Keratinocyte (primary cell): ENCODE measurements at regions not wholly inside any gene's neighbourhood (a gene's known extent, or its start where the extent isn't known, plus 50 kb on each side); places are given as distances from the start of the nearest gene placed in this dataset.

ENCODE experiments used
- CTCF ChIP-seq, 3 experiments: IDR thresholded peaks in 1 of 3; conservative IDR thresholded peaks in 1 of 3; optimal IDR thresholded peaks in 1 of 3; 2 replicates in 2 of 3; 3 replicates in 1 of 3; pipeline versions ENCODE3 to v1.5.1; 2011; ENCODE audit warnings: low read length in 3 of 3, mild to moderate bottlenecking in 3 of 3, moderate library complexity in 2 of 3, control low read depth in 1 of 3, inconsistent platforms in 1 of 3; ENCODE audit not compliant: insufficient read depth in 2 of 3; ENCODE audit errors: extremely low read depth in 1 of 3
- EZH2 ChIP-seq: IDR thresholded peaks from one replicate; pipeline ENCODE4 v1.6.1; 2012; ENCODE audit warnings: inconsistent platforms, mild to moderate bottlenecking, low read length, moderate library complexity

- TF ChIP-seq CTCF (optimal IDR thresholded peaks at IDR 0.05 in 1 of 3, IDR thresholded peaks at IDR 0.05 in 1 of 3, conservative IDR thresholded peaks at IDR 0.05 in 1 of 3; ENCODE audit: extremely low read depth in 1 of 3, insufficient read depth in 2 of 3, low read length in 3 of 3): no peak
- TF ChIP-seq EZH2: no peak
Measured at GRCh38 chr19:30745476-30745985, 373.3 kb downstream of the ZNF536 start.
